ENCODE measurements at regions not wholly inside any gene's neighbourhood (a gene's known extent, or its start where the extent isn't known, plus 50 kb on each side); places are given as distances from the start of the nearest gene placed in this dataset.
A peak's percentile ranks its signal among the peaks of the same experiment; 100 is the strongest.

GRCh38 chr16:79809376-79809775 is 208.8 kb upstream of the MAF start:
- DNase-seq: no peak

- no peak for DNase-seq
These were observed 208.2 kb upstream of the MAF start for GRCh38 chr16:79808731-79809130.

- no peak for DNase-seq
These were observed 206.2 kb upstream of the MAF start for GRCh38 chr16:79806757-79807156.

- no peak for DNase-seq
These were observed 205.1 kb upstream of the MAF start for GRCh38 chr16:79805621-79806020.

GRCh38 chr16:79801646-79802045 is 201.1 kb upstream of the MAF start:
- no peak for DNase-seq

GRCh38 chr16:79800016-79800608 is 199.6 kb upstream of the MAF start:
- DNase-seq: no peak

- DNase-seq: no peak
These were observed 198.0 kb upstream of the MAF start for GRCh38 chr16:79798416-79799053.

GRCh38 chr16:79797486-79797885 is 196.9 kb upstream of the MAF start:
- DNase-seq: no peak

- no peak for DNase-seq
These were observed 195.0 kb upstream of the MAF start for GRCh38 chr16:79795556-79795955.

GRCh38 chr16:79794941-79795340 is 194.4 kb upstream of the MAF start:
- DNase-seq: no peak

- peak; percentile 68 for DNase-seq
These were observed 192.3 kb upstream of the MAF start for GRCh38 chr16:79792664-79793351.

GRCh38 chr16:79792076-79792475 is 191.5 kb upstream of the MAF start:
- no peak for DNase-seq

- no peak for DNase-seq
These were observed 190.3 kb upstream of the MAF start for GRCh38 chr16:79790854-79791253.

- no peak for DNase-seq
These were observed 188.4 kb upstream of the MAF start for GRCh38 chr16:79788949-79789348.

GRCh38 chr16:79786389-79786788 is 185.9 kb upstream of the MAF start:
- DNase-seq: no peak

GRCh38 chr16:79784007-79784406 is 183.5 kb upstream of the MAF start:
- no peak for DNase-seq

- no peak for DNase-seq
These were observed 177.1 kb upstream of the MAF start for GRCh38 chr16:79777679-79778078.

- peak; percentile 34 for DNase-seq
These were observed 175.8 kb upstream of the MAF start for GRCh38 chr16:79776243-79776847.

- DNase-seq: no peak
These were observed 172.2 kb upstream of the MAF start for GRCh38 chr16:79772784-79773183.

- DNase-seq: no peak
These were observed 171.5 kb upstream of the MAF start for GRCh38 chr16:79772048-79772447.

- peak; percentile 32 for DNase-seq
These were observed 169.9 kb upstream of the MAF start for GRCh38 chr16:79770244-79771064.

GRCh38 chr16:79769928-79770243 is 169.3 kb upstream of the MAF start:
- no peak for DNase-seq

- DNase-seq: no peak
These were observed 168.9 kb upstream of the MAF start for GRCh38 chr16:79769270-79769927.
